NCI-H2029 (cell line): ENCODE measurements at regions not wholly inside any gene's neighbourhood (a gene's known extent, or its start where the extent isn't known, plus 50 kb on each side); places are given as distances from the start of the nearest gene placed in this dataset.

Experiments used
- DNase-seq: peaks from one replicate; lab custom pipeline; 2025; lab: John Stamatoyannopoulos, UW

- DNase-seq, result no peak
Observed at GRCh38 chr14:53896726-53897125, 59.9 kb downstream of the BMP4 start.

GRCh38 chr14:53894456-53894855 lies 62.2 kb downstream of the BMP4 start:
- no peak for DNase-seq

GRCh38 chr14:53893374-53893773 lies 63.3 kb downstream of the BMP4 start:
- DNase-seq, result no peak

GRCh38 chr14:53890611-53891101 lies 66.0 kb downstream of the BMP4 start:
- no peak for DNase-seq

GRCh38 chr14:53888535-53889386 lies 67.9 kb downstream of the BMP4 start:
- no peak for DNase-seq

GRCh38 chr14:53885136-53885640 lies 71.4 kb downstream of the BMP4 start:
- no peak for DNase-seq

- DNase-seq, result no peak
Observed at GRCh38 chr14:53884601-53885000, 72.0 kb downstream of the BMP4 start.

GRCh38 chr14:53883739-53884138 lies 72.9 kb downstream of the BMP4 start:
- DNase-seq, result no peak

GRCh38 chr14:53882684-53883083 lies 73.9 kb downstream of the BMP4 start:
- DNase-seq, result no peak

GRCh38 chr14:53881921-53882320 lies 74.7 kb downstream of the BMP4 start:
- no peak for DNase-seq

- no peak for DNase-seq
Observed at GRCh38 chr14:53881161-53881871, 75.3 kb downstream of the BMP4 start.

- no peak for DNase-seq
Observed at GRCh38 chr14:53880761-53881160, 75.9 kb downstream of the BMP4 start.

GRCh38 chr14:53879747-53880146 lies 76.9 kb downstream of the BMP4 start:
- DNase-seq, result no peak

GRCh38 chr14:53879022-53879686 lies 77.5 kb downstream of the BMP4 start:
- DNase-seq, result no peak

GRCh38 chr14:53875324-53875897 lies 81.2 kb downstream of the BMP4 start:
- no peak for DNase-seq

GRCh38 chr14:53874704-53875103 lies 81.9 kb downstream of the BMP4 start:
- DNase-seq, result no peak

- DNase-seq, result no peak
Observed at GRCh38 chr14:53872681-53873089, 83.9 kb downstream of the BMP4 start.

- DNase-seq, result no peak
Observed at GRCh38 chr14:53871951-53872350, 84.7 kb downstream of the BMP4 start.

- DNase-seq, result no peak
Observed at GRCh38 chr14:53871011-53871410, 85.6 kb downstream of the BMP4 start.

GRCh38 chr14:53865711-53866110 lies 90.9 kb downstream of the BMP4 start:
- no peak for DNase-seq

- no peak for DNase-seq
Observed at GRCh38 chr14:53861781-53862180, 94.8 kb downstream of the BMP4 start.

GRCh38 chr14:53858345-53858684 lies 98.3 kb downstream of the BMP4 start:
- DNase-seq, result no peak
